K562 (cell line): ENCODE measurements at regions not wholly inside any gene's neighbourhood (a gene's known extent, or its start where the extent isn't known, plus 50 kb on each side); places are given as distances from the start of the nearest gene placed in this dataset.

Source experiments
- ATAC-seq: fragments of 200-7000 bp; cut with Tn5 transposase; 3 replicates; pipeline ENCODE4 v1.9.1; 2020; ENCODE audit warnings: moderate library complexity
- BruUV-seq: library from RNA; stranded (reverse); fragments of 400-500 nt; replicated peaks from 2 replicates; lab custom pipeline; 2021; lab: Mats Ljungman, UMichigan
- CTCF ChIA-PET: fragments of 300-600 bp; formaldehyde crosslinking; extraction: SDS; loops from one replicate; lab custom pipeline; 2021; ENCODE audit warnings: low intra/inter-chr PET ratio; lab: Yijun Ruan, JAX
- POLR2A ChIA-PET: fragments of 300-600, 350-650 bp; sonication (Branson Sonifier 250); formaldehyde crosslinking; extraction: SDS; loops from one replicate; lab custom pipeline; 2021; ENCODE audit warnings: antibody characterized with exemption, inconsistent platforms; lab: Yijun Ruan, JAX
- DNase-seq, 4 experiments: peaks; one replicate each; pipeline versions ENCODE4 v3.0.0 to v3.0.0-alpha.2; 2011 to 2018; ENCODE audit warnings: low spot score in 3 of 4, mixed read lengths in 3 of 4; ENCODE audit errors: extremely low read depth in 1 of 4
- FAIRE-seq: peaks from 2 replicates; lab custom pipeline; 2011; peaks lifted over from hg19 to GRCh38; lab: Jason Lieb, UNC
- H2AFZ ChIP-seq: 2 replicates; pipeline ENCODE4 v1.6.0; 2011; ENCODE audit warnings: low read depth, low read length, control low read depth, inconsistent platforms
- H3K27ac ChIP-seq: fragments of 200-600 bp; 3 replicates; pipeline ENCODE4 v1.8.0; 2011; ENCODE audit warnings: low read depth, mild to moderate bottlenecking, control low read depth, inconsistent platforms, low read length, moderate library complexity, mixed read lengths; ENCODE audit errors: extremely low read depth
- H3K27me3 ChIP-seq, 2 experiments: fragments of 300-600 bp in 1 of 2; 2 replicates in 1 of 2; 3 replicates in 1 of 2; pipeline versions ENCODE4 v1.6.0 to v1.8.0; 2011; ENCODE audit warnings: inconsistent platforms in 2 of 2, low read length in 2 of 2, mild to moderate bottlenecking in 1 of 2, mixed read lengths in 1 of 2, moderate library complexity in 1 of 2; ENCODE audit not compliant: control insufficient read depth in 2 of 2, insufficient read depth in 2 of 2
- H3K36me3 ChIP-seq: fragments of 300-600 bp; 3 replicates; pipeline ENCODE4 v1.8.0; 2011; ENCODE audit warnings: mild to moderate bottlenecking, low read length, inconsistent platforms; ENCODE audit not compliant: control insufficient read depth, insufficient read depth
- H3K4me1 ChIP-seq, 2 experiments: fragments of 200-600 bp in 1 of 2; replicated peaks in 1 of 2; 2 replicates in 1 of 2; 3 replicates in 1 of 2; pipeline versions ENCODE4 v1.5.1 to v1.8.0; 2011; ENCODE audit warnings: inconsistent platforms in 2 of 2, low read length in 2 of 2, mild to moderate bottlenecking in 1 of 2, mixed read lengths in 1 of 2, moderate library complexity in 1 of 2; ENCODE audit not compliant: control insufficient read depth in 2 of 2, insufficient read depth in 2 of 2
- H3K4me2 ChIP-seq: 2 replicates; pipeline ENCODE4 v1.6.1; 2011; ENCODE audit warnings: low read length, control low read depth, inconsistent platforms, mixed read lengths; ENCODE audit not compliant: insufficient read depth
- H3K4me3 ChIP-seq: fragments of 200-600 bp; sonication (generic), shearing (Covaris generic); 2 replicates; pipeline ENCODE4 v1.5.1; 2016; ENCODE audit warnings: control low read depth, inconsistent platforms
- H3K79me2 ChIP-seq: fragments of 200-600 bp; 3 replicates; pipeline ENCODE4 v1.8.0; 2011; ENCODE audit warnings: low read length, inconsistent platforms; ENCODE audit not compliant: control insufficient read depth, insufficient read depth
- H3K9ac ChIP-seq, 2 experiments: 2 replicates each; pipeline versions ENCODE4 v1.6.0 to v1.6.1; 2011; ENCODE audit warnings: low read depth in 2 of 2, low read length in 2 of 2, control low read depth in 1 of 2, inconsistent platforms in 1 of 2, mild to moderate bottlenecking in 1 of 2, mixed read lengths in 1 of 2; ENCODE audit not compliant: insufficient read depth in 1 of 2
- H3K9me1 ChIP-seq: one replicate; pipeline ENCODE4 v1.6.0; 2011; ENCODE audit warnings: inconsistent platforms, mild to moderate bottlenecking, low read length, moderate library complexity; ENCODE audit not compliant: control insufficient read depth, insufficient read depth
- H3K9me3 ChIP-seq: replicated peaks from 2 replicates; pipeline ENCODE4 v1.5.1; 2011; ENCODE audit warnings: low read depth, low read length, inconsistent platforms; ENCODE audit not compliant: control insufficient read depth, insufficient read depth
- H4K20me1 ChIP-seq: replicated peaks from 2 replicates; pipeline ENCODE4 v1.6.1; 2011; ENCODE audit warnings: low read length, inconsistent platforms, mixed read lengths; ENCODE audit not compliant: control insufficient read depth, insufficient read depth
- ARID2 ChIP-seq: fragments of 450-650 bp; IDR thresholded peaks from 2 replicates; pipeline ENCODE4 v1.6.1; 2017; ENCODE audit warnings: antibody characterized with exemption, mild to moderate bottlenecking
- ELK1 ChIP-seq: sonication (generic); formaldehyde crosslinking; IDR thresholded peaks from 2 replicates; pipeline ENCODE4 v1.8.1; 2022; ENCODE audit warnings: missing genetic modification reagents
- FOXJ2 ChIP-seq: fragments of 200-800 bp; sonication (Bioruptor generic); IDR thresholded peaks from 2 replicates; pipeline ENCODE4 v1.6.1; 2016; ENCODE audit warnings: missing genetic modification characterization, missing compliant biosample characterization
- PATZ1 ChIP-seq: fragments of 250-450 bp; sonication (Bioruptor Pico); IDR thresholded peaks from 2 replicates; pipeline ENCODE4 v1.5.0; 2020; ENCODE audit warnings: mild to moderate bottlenecking, borderline replicate concordance
- POLR2AphosphoS2 ChIP-seq: IDR thresholded peaks from 2 replicates; pipeline ENCODE4 v1.6.1; 2012; ENCODE audit warnings: low read length, improper control_type of control experiment
- ZSCAN32 ChIP-seq: fragments of 450-650 bp; formaldehyde crosslinking; IDR thresholded peaks from 2 replicates; pipeline ENCODE4 v1.4.0; 2020; ENCODE audit warnings: mild to moderate bottlenecking, moderate library complexity
- WGBS: fragments of 100-300 bp; shearing (Covaris generic); methylation state at CpG from one replicate; pipeline ENCODE4 v1.1.6; 2016; ENCODE audit warnings: low coverage, mixed read lengths; ENCODE audit not compliant: insufficient coverage; ENCODE audit errors: missing lambda C conversion rate; 5-methylcytosine and 5-hydroxymethylcytosine counted together
- in situ Hi-C: fragments of 300-500 bp; cut with MboI; formaldehyde crosslinking; loops from 4 replicates; pipeline ENCODE4 v1.15.0; 2018; ENCODE audit warnings: inconsistent platforms, mixed read lengths
- intact Hi-C: fragments of 100-400 bp; cut with micrococcal nuclease; formaldehyde crosslinking; loops from 2 replicates; pipeline ENCODE4 v1.14.2; 2022

- ATAC-seq: no peak
- no peaks in the 10 kb centered on the region for H3K9me1 ChIP-seq
- POLR2A ChIA-PET: no interaction called here
Measured at GRCh38 chr1:165994107-165994506, 166.7 kb downstream of the UCK2 start.

More at GRCh38 chr1:165994107-165994506, 166.7 kb downstream of the UCK2 start:
- no peak overlapping the region for H2AFZ ChIP-seq
- no TSS peak for BruUV-seq
- intact Hi-C loops: no loop called here
- no peaks in the 10 kb centered on the region for H3K79me2 ChIP-seq
- no peaks in the 10 kb centered on the region for H3K36me3 ChIP-seq
- DNase-seq (no peak), FAIRE-seq (no peak)
- H3K27me3 ChIP-seq: no peaks in the 10 kb centered on the region; a peak in 2 of 5 replicates
- H3K4me2 ChIP-seq: no peak overlapping the region
- no peak overlapping the region for H3K4me3 ChIP-seq
- no peaks in the 10 kb centered on the region for H3K4me1 ChIP-seq
- CTCF ChIA-PET: no interaction called here
- H3K9ac ChIP-seq: no peak overlapping the region
- WGBS: 1% methylated on average over 4 of the region's 4 CpGs
- TF ChIP-seq ELK1 (no peak), PATZ1 (CRISPR knock-in tag) (no peak), ARID2 (no peak), ZSCAN32 (no peak), FOXJ2 (tag) (no peak), POLR2AphosphoS2 (no peak)
- no peaks in the 10 kb centered on the region for H4K20me1 ChIP-seq
- no peak overlapping the region for H3K27ac ChIP-seq
- in situ Hi-C loops: no loop called here
- no peaks in the 10 kb centered on the region for H3K9me3 ChIP-seq
